ENCODE measurements at regions not wholly inside any gene's neighbourhood (a gene's known extent, or its start where the extent isn't known, plus 50 kb on each side); places are given as distances from the start of the nearest gene placed in this dataset.

DNA sequence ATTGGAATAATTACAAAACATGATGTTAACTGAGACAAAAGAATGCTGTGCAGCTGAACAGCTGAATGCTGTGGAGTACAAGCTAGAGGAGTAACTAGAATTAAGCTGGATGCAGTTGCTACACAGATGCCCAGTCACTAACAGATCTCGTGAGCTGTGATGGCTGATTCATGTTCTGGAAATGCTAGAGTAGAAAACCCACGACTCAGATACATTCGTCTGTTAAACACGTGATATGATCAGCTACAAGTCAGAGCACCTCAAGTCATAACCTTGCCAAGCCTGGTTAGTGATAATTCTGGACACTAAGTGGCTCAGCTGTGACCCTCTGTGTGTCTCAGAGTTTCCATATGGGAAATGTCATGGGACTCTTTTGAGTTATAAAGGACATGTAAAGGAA lies 89.7 kb upstream of the ESRRG start:
- TF ChIP-seq, protein P1, sequence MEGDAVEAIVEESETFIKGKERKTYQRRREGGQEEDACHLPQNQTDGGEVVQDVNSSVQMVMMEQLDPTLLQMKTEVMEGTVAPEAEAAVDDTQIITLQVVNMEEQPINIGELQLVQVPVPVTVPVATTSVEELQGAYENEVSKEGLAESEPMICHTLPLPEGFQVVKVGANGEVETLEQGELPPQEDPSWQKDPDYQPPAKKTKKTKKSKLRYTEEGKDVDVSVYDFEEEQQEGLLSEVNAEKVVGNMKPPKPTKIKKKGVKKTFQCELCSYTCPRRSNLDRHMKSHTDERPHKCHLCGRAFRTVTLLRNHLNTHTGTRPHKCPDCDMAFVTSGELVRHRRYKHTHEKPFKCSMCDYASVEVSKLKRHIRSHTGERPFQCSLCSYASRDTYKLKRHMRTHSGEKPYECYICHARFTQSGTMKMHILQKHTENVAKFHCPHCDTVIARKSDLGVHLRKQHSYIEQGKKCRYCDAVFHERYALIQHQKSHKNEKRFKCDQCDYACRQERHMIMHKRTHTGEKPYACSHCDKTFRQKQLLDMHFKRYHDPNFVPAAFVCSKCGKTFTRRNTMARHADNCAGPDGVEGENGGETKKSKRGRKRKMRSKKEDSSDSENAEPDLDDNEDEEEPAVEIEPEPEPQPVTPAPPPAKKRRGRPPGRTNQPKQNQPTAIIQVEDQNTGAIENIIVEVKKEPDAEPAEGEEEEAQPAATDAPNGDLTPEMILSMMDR (IDR thresholded peaks at IDR 0.05; ENCODE audit: low read depth, low read length, poor library complexity, severe bottlenecking), result no peak
- TF ChIP-seq EZH2phosphoT487 (IDR thresholded peaks at IDR 0.05; ENCODE audit: borderline replicate concordance, low read length), result no peak

Measured in DOHH2 (cell line).